H1 (cell line): ENCODE measurements at regions not wholly inside any gene's neighbourhood (a gene's known extent, or its start where the extent isn't known, plus 50 kb on each side); places are given as distances from the start of the nearest gene placed in this dataset.

Experiments
- CTCF ChIA-PET: fragments of 300-600 bp; sonication (Branson Sonifier 250); formaldehyde crosslinking; loops from one replicate; lab custom pipeline; 2021; ENCODE audit not compliant: partially characterized antibody; lab: Charles Lee
- POLR2A ChIA-PET: fragments of 300-600 bp; sonication (Branson Sonifier 250); formaldehyde crosslinking; loops from one replicate; lab custom pipeline; 2021; ENCODE audit warnings: inconsistent platforms; ENCODE audit not compliant: partially characterized antibody; lab: Charles Lee
- DNase-seq, 2 experiments: peaks; one replicate each; pipeline versions ENCODE4 v3.0.0 to v3.0.0-alpha.2; 2010 to 2022; ENCODE audit warnings: low spot score in 2 of 2, low read depth in 1 of 2, mixed read lengths in 1 of 2
- FAIRE-seq: peaks from 2 replicates; lab custom pipeline; 2011; peaks lifted over from hg19 to GRCh38; lab: Jason Lieb, UNC
- H2AFZ ChIP-seq: 2 replicates; pipeline ENCODE4 v1.8.1; 2012; ENCODE audit warnings: low read length, inconsistent platforms
- H2AK5ac ChIP-seq: 2 replicates; pipeline ENCODE4 v1.6.1; 2013; ENCODE audit warnings: low read depth, low read length
- H2BK120ac ChIP-seq: replicated peaks from 2 replicates; pipeline ENCODE3; 2013; ENCODE audit warnings: low read depth, low read length, inconsistent platforms
- H2BK12ac ChIP-seq: 2 replicates; pipeline ENCODE4 v1.6.1; 2013; ENCODE audit warnings: low read depth, low read length
- H2BK15ac ChIP-seq: 2 replicates; pipeline ENCODE4 v1.6.1; 2013; ENCODE audit warnings: low read length
- H2BK20ac ChIP-seq: 2 replicates; pipeline ENCODE4 v1.6.1; 2013; ENCODE audit warnings: low read length
- H2BK5ac ChIP-seq: 2 replicates; pipeline ENCODE4 v1.6.1; 2013; ENCODE audit warnings: low read depth, low read length
- H3K14ac ChIP-seq: 2 replicates; pipeline ENCODE4 v1.6.1; 2013; ENCODE audit warnings: inconsistent platforms; ENCODE audit not compliant: insufficient read length
- H3K18ac ChIP-seq: 2 replicates; pipeline ENCODE4 v1.6.1; 2013; ENCODE audit warnings: low read length; ENCODE audit errors: extremely low read depth
- H3K23ac ChIP-seq: 2 replicates; pipeline ENCODE4 v1.6.1; 2013; ENCODE audit warnings: inconsistent platforms; ENCODE audit not compliant: insufficient read length
- H3K23me2 ChIP-seq: 2 replicates; pipeline ENCODE4 v1.6.1; 2013; ENCODE audit warnings: low read depth, low read length
- H3K27ac ChIP-seq: 2 replicates; pipeline ENCODE4 v1.6.1; 2011; ENCODE audit warnings: low read depth, low read length, inconsistent platforms
- H3K27me3 ChIP-seq, 4 experiments: replicated peaks in 1 of 4; 1 replicate in 1 of 4; 2 replicates in 3 of 4; pipeline versions ENCODE4 v1.6.1 to v1.8.1; 2011 to 2013; ENCODE audit warnings: low read length in 3 of 4, mild to moderate bottlenecking in 3 of 4, inconsistent platforms in 2 of 4, mixed read lengths in 2 of 4, moderate library complexity in 1 of 4; ENCODE audit not compliant: control insufficient read depth in 3 of 4, insufficient read depth in 3 of 4; ENCODE audit errors: extremely low read depth in 1 of 4
- H3K36me3 ChIP-seq, 4 experiments: 2 replicates each; pipeline versions ENCODE4 v1.6.1 to v1.8.1; 2011 to 2013; ENCODE audit warnings: mild to moderate bottlenecking in 4 of 4, low read length in 3 of 4, moderate library complexity in 2 of 4, control low read depth in 1 of 4, inconsistent platforms in 1 of 4; ENCODE audit not compliant: insufficient read depth in 4 of 4, control insufficient read depth in 2 of 4
- H3K4ac ChIP-seq: replicated peaks from 2 replicates; pipeline ENCODE3; 2013; ENCODE audit warnings: low read length, low read depth, mixed read lengths, inconsistent platforms; ENCODE audit not compliant: insufficient read length
- H3K4me1 ChIP-seq, 4 experiments: replicated peaks in 1 of 4; 1 replicate in 1 of 4; 2 replicates in 3 of 4; pipeline versions ENCODE4 v1.6.1 to v1.8.1; 2011 to 2013; ENCODE audit warnings: low read length in 3 of 4, inconsistent platforms in 2 of 4, mixed read lengths in 1 of 4; ENCODE audit not compliant: insufficient read depth in 4 of 4, control insufficient read depth in 3 of 4
- H3K4me2 ChIP-seq, 2 experiments: 2 replicates each; pipeline versions ENCODE4 v1.6.1 to v1.8.1; 2011 to 2013; ENCODE audit warnings: low read depth in 2 of 2, low read length in 2 of 2, control low read depth in 1 of 2, inconsistent platforms in 1 of 2, mild to moderate bottlenecking in 1 of 2; ENCODE audit not compliant: insufficient read depth in 1 of 2
- H3K4me3 ChIP-seq, 4 experiments: fragments of 200-600, 300-600 bp in 1 of 4; sonication (generic), shearing (Covaris generic), sonication (Bioruptor Twin) in 1 of 4; 2 replicates each; pipeline versions ENCODE4 v1.5.1 to v1.8.1; 2011 to 2016; ENCODE audit warnings: low read length in 4 of 4, low read depth in 3 of 4, control low read depth in 2 of 4, inconsistent platforms in 2 of 4, mild to moderate bottlenecking in 2 of 4, mixed read lengths in 1 of 4, moderate library complexity in 1 of 4; ENCODE audit not compliant: insufficient read depth in 2 of 4; ENCODE audit errors: extremely low read depth in 1 of 4
- H3K56ac ChIP-seq: replicated peaks from 2 replicates; pipeline ENCODE3; 2013; ENCODE audit warnings: low read depth, mild to moderate bottlenecking, mixed read lengths, low read length, inconsistent platforms; ENCODE audit not compliant: insufficient read length
- H3K79me1 ChIP-seq: 2 replicates; pipeline ENCODE4 v1.6.1; 2013; ENCODE audit warnings: low read depth, low read length, control low read depth
- H3K79me2 ChIP-seq, 2 experiments: 2 replicates each; pipeline versions ENCODE4 v1.6.1 to v1.8.1; 2012 to 2013; ENCODE audit warnings: low read length in 2 of 2, mild to moderate bottlenecking in 2 of 2, inconsistent platforms in 1 of 2; ENCODE audit not compliant: insufficient read depth in 2 of 2, control insufficient read depth in 1 of 2
- H3K9ac ChIP-seq, 4 experiments: replicated peaks in 1 of 4; 1 replicate in 1 of 4; 2 replicates in 3 of 4; pipeline versions ENCODE4 v1.6.1 to v1.8.1; 2011 to 2013; ENCODE audit warnings: low read depth in 3 of 4, low read length in 3 of 4, control low read depth in 2 of 4, mild to moderate bottlenecking in 2 of 4, moderate library complexity in 2 of 4, inconsistent platforms in 1 of 4; ENCODE audit errors: extremely low read depth in 1 of 4
- H3K9me3 ChIP-seq, 2 experiments: 2 replicates each; pipeline versions ENCODE4 v1.6.1 to v1.8.1; 2012 to 2013; ENCODE audit warnings: mild to moderate bottlenecking in 2 of 2, moderate library complexity in 2 of 2, control low read depth in 1 of 2, inconsistent platforms in 1 of 2, low read depth in 1 of 2, low read length in 1 of 2, mixed read lengths in 1 of 2; ENCODE audit not compliant: insufficient read depth in 2 of 2
- H4K20me1 ChIP-seq, 2 experiments: replicated peaks in 1 of 2; 2 replicates each; pipeline versions ENCODE3 to v1.8.1; 2011 to 2013; ENCODE audit warnings: inconsistent platforms in 2 of 2, low read length in 2 of 2, mild to moderate bottlenecking in 1 of 2; ENCODE audit not compliant: insufficient read depth in 2 of 2, control insufficient read depth in 1 of 2
- H4K5ac ChIP-seq: 2 replicates; pipeline ENCODE4 v1.6.1; 2013; ENCODE audit warnings: low read length, low read depth, mixed read lengths, inconsistent platforms; ENCODE audit not compliant: insufficient read length
- H4K8ac ChIP-seq: 2 replicates; pipeline ENCODE4 v1.8.0; 2013; ENCODE audit warnings: mild to moderate bottlenecking, moderate library complexity, low read length, inconsistent platforms; ENCODE audit not compliant: insufficient read depth; ENCODE audit errors: extremely low read depth
- H4K91ac ChIP-seq: replicated peaks from 2 replicates; pipeline ENCODE3; 2013; ENCODE audit warnings: low read length, mixed read lengths, inconsistent platforms; ENCODE audit not compliant: insufficient read length
- CEBPB ChIP-seq: IDR thresholded peaks from 2 replicates; pipeline ENCODE4 v1.6.1; 2012; ENCODE audit warnings: low read depth, low read length
- POLR2A ChIP-seq, 2 experiments: IDR thresholded peaks; 1 replicate in 1 of 2; 2 replicates in 1 of 2; pipeline ENCODE4 v1.6.1; 2011; ENCODE audit warnings: low read depth in 2 of 2, low read length in 2 of 2, mild to moderate bottlenecking in 2 of 2; ENCODE audit errors: control extremely low read depth in 1 of 2
- RFX5 ChIP-seq: IDR thresholded peaks from 2 replicates; pipeline ENCODE4 v1.6.1; 2011; ENCODE audit warnings: low read depth, low read length, improper control_type of control experiment, borderline replicate concordance
- WGBS, 2 experiments: shearing (Covaris generic) in 1 of 2; methylation state at CpG; one replicate each; pipeline versions ENCODE4 v1.1.6 to v1.1.7; 2013 to 2015; ENCODE audit warnings: low lambda C conversion rate in 2 of 2, mixed read lengths in 2 of 2, inconsistent platforms in 1 of 2, low coverage in 1 of 2, missing lambda C conversion rate in 1 of 2; ENCODE audit not compliant: insufficient replicate concordance in 2 of 2, insufficient coverage in 1 of 2, insufficient read length in 1 of 2; ENCODE audit errors: extremely low coverage in 1 of 2, missing lambda C conversion rate in 1 of 2; 5-methylcytosine and 5-hydroxymethylcytosine counted together
- TF ChIP-seq, protein P1 (sequence below): IDR thresholded peaks from 2 replicates; pipeline ENCODE4 v1.6.1; 2012; ENCODE audit warnings: low read length, inconsistent platforms

- Histone ChIP-seq H2BK15ac (no peak overlapping the region), H2BK20ac (no peak overlapping the region), H2AFZ (no peak overlapping the region), H3K23me2 (no peaks in the 10 kb centered on the region), H3K4ac (no peak overlapping the region), H3K23ac (no peak overlapping the region), H3K36me3 (no peaks in the 10 kb centered on the region), H3K9me3 (no peaks in the 10 kb centered on the region), H3K4me3 (no peak overlapping the region), H4K5ac (no peak overlapping the region), H3K79me2 (no peaks in the 10 kb centered on the region; a peak in 1 of 4 replicates), H4K8ac (no peak overlapping the region), H4K91ac (no peak overlapping the region), H3K27me3 (no peaks in the 10 kb centered on the region), H4K20me1 (no peaks in the 10 kb centered on the region), H3K14ac (no peak overlapping the region), H2BK12ac (no peak overlapping the region), H3K9ac (no peak overlapping the region), H3K4me1 (no peaks in the 10 kb centered on the region), H3K79me1 (no peaks in the 10 kb centered on the region), H3K56ac (no peak overlapping the region), H3K4me2 (no peak overlapping the region), H2BK120ac (no peak overlapping the region), H2BK5ac (no peak overlapping the region), H3K27ac (no peak overlapping the region), H2AK5ac (no peak overlapping the region), H3K18ac (no peak overlapping the region)
- POLR2A ChIA-PET, result no interaction called here
- CTCF ChIA-PET, result interaction anchor here (1.2 to 1.6 kb wide), 2 partner anchors 14 to 139 kb away, joined by 3 to 5 read pairs; no protein-coding TSS in a partner anchor
- FAIRE-seq, result no peak
- TF ChIP-seq RFX5, result no peak
- TF ChIP-seq CEBPB, result peak; percentile 91
- TF ChIP-seq, protein P1, sequence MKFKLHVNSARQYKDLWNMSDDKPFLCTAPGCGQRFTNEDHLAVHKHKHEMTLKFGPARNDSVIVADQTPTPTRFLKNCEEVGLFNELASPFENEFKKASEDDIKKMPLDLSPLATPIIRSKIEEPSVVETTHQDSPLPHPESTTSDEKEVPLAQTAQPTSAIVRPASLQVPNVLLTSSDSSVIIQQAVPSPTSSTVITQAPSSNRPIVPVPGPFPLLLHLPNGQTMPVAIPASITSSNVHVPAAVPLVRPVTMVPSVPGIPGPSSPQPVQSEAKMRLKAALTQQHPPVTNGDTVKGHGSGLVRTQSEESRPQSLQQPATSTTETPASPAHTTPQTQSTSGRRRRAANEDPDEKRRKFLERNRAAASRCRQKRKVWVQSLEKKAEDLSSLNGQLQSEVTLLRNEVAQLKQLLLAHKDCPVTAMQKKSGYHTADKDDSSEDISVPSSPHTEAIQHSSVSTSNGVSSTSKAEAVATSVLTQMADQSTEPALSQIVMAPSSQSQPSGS, result no peak
- no peak for TF ChIP-seq POLR2A (IDR thresholded peaks at IDR 0.05; ENCODE audit: control extremely low read depth in 1 of 2, low read depth in 2 of 2, low read length in 2 of 2)
- WGBS, 2 experiments, result 87% methylated on average over 5 of the region's 6 CpGs; no CpG with 5 or more reads in 1 of the 2 experiments
- DNase-seq, result no peak
These were observed 126.9 kb upstream of the TBX20 start for GRCh38 chr7:35380739-35381224.
